Central memory CD8-positive, alpha-beta T cell (primary cell): ENCODE measurements at regions not wholly inside any gene's neighbourhood (a gene's known extent, or its start where the extent isn't known, plus 50 kb on each side); places are given as distances from the start of the nearest gene placed in this dataset.

Experiments
- ATAC-seq: fragments of 150-1000 bp; cut with Tn5 transposase; replicated peaks from 2 replicates; pipeline ENCODE4 v1.10.0; 2022; ENCODE audit warnings: mild to moderate bottlenecking, moderate FRiP score, moderate number of reproducible peaks; ENCODE audit not compliant: poor library complexity, severe bottlenecking; ENCODE audit errors: extremely low read depth
- DNase-seq, 2 donors: peaks; one replicate each; pipeline ENCODE4 v3.0.0; 2021; ENCODE audit warnings: low spot score in 2 of 2
- H3K27ac Mint-ChIP-seq: one replicate; pipeline ENCODE4 v1.8.0; 2022; ENCODE audit warnings: low read depth, mild to moderate bottlenecking, moderate library complexity, mixed read lengths
- H3K27me3 Mint-ChIP-seq: one replicate; pipeline ENCODE4 v1.8.0; 2022; ENCODE audit warnings: mixed read lengths
- H3K36me3 Mint-ChIP-seq: one replicate; pipeline ENCODE4 v1.8.0; 2022; ENCODE audit warnings: mild to moderate bottlenecking, moderate library complexity, mixed read lengths; ENCODE audit not compliant: insufficient read depth
- H3K4me1 Mint-ChIP-seq: one replicate; pipeline ENCODE4 v1.8.0; 2022; ENCODE audit warnings: mixed read lengths
- H3K4me3 Mint-ChIP-seq: one replicate; pipeline ENCODE4 v1.8.0; 2022; ENCODE audit warnings: mild to moderate bottlenecking, moderate library complexity, mixed read lengths
- H3K9me3 Mint-ChIP-seq: one replicate; pipeline ENCODE4 v1.8.0; 2022; ENCODE audit warnings: mixed read lengths

- Mint-ChIP-seq H3K4me3 (no peak overlapping the region), H3K4me1 (no peaks in the 10 kb centered on the region), H3K27ac (no peak overlapping the region), H3K27me3 (no peaks in the 10 kb centered on the region), H3K36me3 (no peaks in the 10 kb centered on the region), H3K9me3 (no peaks in the 10 kb centered on the region)
- ATAC-seq (no peak), DNase-seq (no peak)
Measured at GRCh38 chr6:109315341-109316110, 66.7 kb downstream of the CD164 start.

- Mint-ChIP-seq H3K9me3 (no peaks in the 10 kb centered on the region), H3K27me3 (no peaks in the 10 kb centered on the region), H3K27ac (no peak overlapping the region), H3K4me1 (no peaks in the 10 kb centered on the region), H3K36me3 (no peaks in the 10 kb centered on the region), H3K4me3 (no peak overlapping the region)
- DNase-seq, result no peak
- no peak for ATAC-seq
Measured at GRCh38 chr6:109314313-109314712, 68.0 kb downstream of the CD164 start.

GRCh38 chr6:109313139-109313538 is 69.1 kb downstream of the CD164 start:
- no peaks in the 10 kb centered on the region for H3K36me3 Mint-ChIP-seq
- H3K27me3 Mint-ChIP-seq, result no peaks in the 10 kb centered on the region
- H3K4me3 Mint-ChIP-seq, result no peak overlapping the region
- H3K4me1 Mint-ChIP-seq, result no peaks in the 10 kb centered on the region
- ATAC-seq, result no peak
- no peaks in the 10 kb centered on the region for H3K9me3 Mint-ChIP-seq
- no peak overlapping the region for H3K27ac Mint-ChIP-seq
- no peak for DNase-seq

DNA sequence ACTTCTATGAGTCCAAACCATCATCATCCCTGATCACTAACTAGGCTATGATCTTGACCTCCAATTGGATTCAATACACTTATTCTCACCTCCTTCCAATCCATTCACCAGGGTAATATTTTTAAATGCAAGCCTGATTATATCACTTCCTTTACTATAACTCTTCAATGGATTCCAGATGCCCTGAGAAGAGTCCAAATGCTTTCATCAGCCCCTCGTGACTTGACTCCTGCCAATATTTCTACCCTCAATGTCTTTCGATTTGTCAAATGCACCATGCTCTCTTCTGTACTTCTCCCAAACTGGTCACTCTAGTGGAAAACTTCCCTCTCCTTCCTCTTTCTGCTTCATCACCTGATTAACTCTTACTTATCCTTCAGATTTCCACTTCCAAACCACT is 70.8 kb downstream of the CD164 start:
- ATAC-seq (no peak), DNase-seq (no peak)
- no peaks in the 10 kb centered on the region for H3K4me1 Mint-ChIP-seq
- H3K36me3 Mint-ChIP-seq, result no peaks in the 10 kb centered on the region
- no peaks in the 10 kb centered on the region for H3K9me3 Mint-ChIP-seq
- no peak overlapping the region for H3K4me3 Mint-ChIP-seq
- no peaks in the 10 kb centered on the region for H3K27me3 Mint-ChIP-seq
- no peak overlapping the region for H3K27ac Mint-ChIP-seq

GRCh38 chr6:109309917-109310316 is 72.3 kb downstream of the CD164 start:
- H3K27ac Mint-ChIP-seq, result no peak overlapping the region
- H3K36me3 Mint-ChIP-seq, result no peaks in the 10 kb centered on the region
- no peak overlapping the region for H3K4me3 Mint-ChIP-seq
- ATAC-seq (no peak), DNase-seq (no peak)
- H3K9me3 Mint-ChIP-seq, result no peaks in the 10 kb centered on the region
- no peaks in the 10 kb centered on the region for H3K4me1 Mint-ChIP-seq
- H3K27me3 Mint-ChIP-seq, result no peaks in the 10 kb centered on the region

GRCh38 chr6:109308018-109308492 is 74.2 kb downstream of the CD164 start:
- no peak overlapping the region for H3K27ac Mint-ChIP-seq
- peaks cover 4% of the 10 kb centered on the region for H3K4me1 Mint-ChIP-seq
- no peak overlapping the region for H3K4me3 Mint-ChIP-seq
- H3K27me3 Mint-ChIP-seq, result no peaks in the 10 kb centered on the region
- no peaks in the 10 kb centered on the region for H3K9me3 Mint-ChIP-seq
- ATAC-seq, result no peak
- no peaks in the 10 kb centered on the region for H3K36me3 Mint-ChIP-seq
- no peak for DNase-seq

DNA sequence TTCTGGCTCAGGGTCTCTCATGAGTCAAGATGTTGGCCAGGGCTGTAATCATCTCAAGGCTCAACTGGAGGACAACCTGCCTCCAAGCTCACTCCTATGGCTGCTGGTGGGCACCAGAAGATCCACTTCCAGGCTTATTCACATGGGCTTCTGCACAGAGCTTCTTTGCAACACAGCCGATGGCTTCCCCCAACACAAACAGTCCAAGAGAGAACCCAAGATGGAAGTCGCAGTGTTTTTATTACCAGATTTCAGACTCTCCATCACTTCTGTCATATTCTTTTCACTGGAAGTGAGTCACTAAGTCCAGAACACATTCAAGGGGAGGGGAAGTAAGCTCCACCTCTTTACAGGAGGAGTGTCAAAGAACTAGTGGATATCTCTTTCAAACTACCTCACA is 75.5 kb downstream of the CD164 start:
- ATAC-seq (no peak), DNase-seq (no peak)
- no peaks in the 10 kb centered on the region for H3K9me3 Mint-ChIP-seq
- peaks cover 4% of the 10 kb centered on the region for H3K4me1 Mint-ChIP-seq
- H3K36me3 Mint-ChIP-seq, result no peaks in the 10 kb centered on the region
- H3K4me3 Mint-ChIP-seq, result no peak overlapping the region
- H3K27ac Mint-ChIP-seq, result no peak overlapping the region
- H3K27me3 Mint-ChIP-seq, result peaks cover 3% of the 10 kb centered on the region

DNA sequence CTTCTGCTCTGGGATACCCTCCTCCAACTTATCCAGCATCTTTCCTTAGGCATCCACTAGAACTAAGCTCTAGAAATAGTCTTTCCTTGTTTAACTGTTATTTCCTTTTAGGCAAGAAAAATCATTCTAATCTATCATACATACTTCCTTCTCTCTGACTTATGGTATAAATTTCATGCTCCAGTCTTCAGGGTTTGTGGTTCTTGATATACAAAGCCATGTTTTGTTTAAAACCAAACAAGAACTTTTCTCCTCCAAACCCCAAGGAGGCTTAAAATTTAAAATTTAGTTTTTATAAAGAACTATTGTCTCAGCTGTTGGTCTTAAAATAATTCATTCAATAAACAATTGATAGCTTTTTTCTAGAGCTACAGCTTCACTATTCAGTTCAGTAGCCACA is 77.2 kb downstream of the CD164 start:
- ATAC-seq (no peak), DNase-seq (no peak)
- Mint-ChIP-seq H3K27me3 (peaks cover 10% of the 10 kb centered on the region), H3K27ac (no peak overlapping the region), H3K36me3 (no peaks in the 10 kb centered on the region), H3K4me1 (peaks cover 4% of the 10 kb centered on the region), H3K4me3 (no peak overlapping the region), H3K9me3 (no peaks in the 10 kb centered on the region)

GRCh38 chr6:109304284-109305015 is 77.8 kb downstream of the CD164 start:
- H3K27me3 Mint-ChIP-seq, result peaks cover 10% of the 10 kb centered on the region
- no peak overlapping the region for H3K27ac Mint-ChIP-seq
- DNase-seq, result no peak
- no peaks in the 10 kb centered on the region for H3K9me3 Mint-ChIP-seq
- no peaks in the 10 kb centered on the region for H3K36me3 Mint-ChIP-seq
- peaks cover 4% of the 10 kb centered on the region for H3K4me1 Mint-ChIP-seq
- no peak overlapping the region for H3K4me3 Mint-ChIP-seq
- ATAC-seq, result no peak

DNA sequence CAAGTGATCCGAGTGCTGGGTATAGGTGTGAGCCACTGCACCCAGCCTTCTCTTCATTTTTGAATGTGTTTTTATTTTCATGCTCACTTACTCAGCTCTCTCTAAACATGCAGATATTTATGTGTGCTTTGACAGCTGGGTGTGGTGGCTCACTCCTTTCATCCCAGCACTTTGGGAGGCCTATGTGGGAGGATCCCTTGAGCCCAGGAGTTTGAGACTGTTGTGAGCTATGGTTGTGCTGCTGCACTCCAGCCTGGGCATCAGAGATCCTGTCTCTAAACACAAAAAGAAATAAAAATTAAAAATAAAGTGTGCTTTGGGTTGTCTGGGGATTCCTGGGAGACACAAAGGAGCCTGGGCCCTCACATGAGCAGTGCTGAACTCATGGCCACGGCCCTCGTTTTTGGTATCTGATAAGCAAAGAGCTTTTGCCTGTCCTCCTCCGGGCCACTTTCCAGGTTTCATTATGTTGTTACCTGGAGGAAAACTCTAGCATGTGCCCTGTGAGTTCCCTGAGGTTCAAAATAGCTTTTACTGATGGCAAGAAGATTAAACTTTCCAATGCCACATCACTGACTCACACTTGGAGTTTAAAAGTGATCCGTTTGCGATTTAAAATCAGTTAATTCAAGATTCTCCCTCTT is 78.5 kb downstream of the CD164 start:
- ATAC-seq (no peak), DNase-seq (no peak)
- Mint-ChIP-seq H3K4me3 (no peak overlapping the region), H3K36me3 (no peaks in the 10 kb centered on the region), H3K4me1 (peaks cover 4% of the 10 kb centered on the region), H3K27ac (no peak overlapping the region), H3K27me3 (peaks cover 10% of the 10 kb centered on the region), H3K9me3 (no peaks in the 10 kb centered on the region)

DNA sequence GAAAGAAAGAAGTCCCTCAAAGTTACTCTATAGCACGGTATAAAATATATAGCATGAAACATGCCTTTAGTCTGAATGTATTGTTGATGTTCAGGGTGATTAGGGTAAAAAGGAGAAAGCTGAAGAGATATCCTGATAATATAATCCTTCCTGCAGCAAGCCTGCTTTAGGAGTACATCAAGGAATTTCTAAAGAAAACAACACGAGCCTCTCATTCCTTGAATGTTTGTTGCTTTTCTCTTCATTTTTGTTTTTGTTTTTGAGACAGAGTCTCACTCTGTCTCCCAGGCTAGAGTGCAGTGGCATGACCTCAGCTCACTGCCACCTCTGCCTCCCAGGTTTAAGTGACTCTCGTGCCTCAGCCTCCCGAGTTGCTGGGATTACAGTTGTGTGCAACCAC is 79.1 kb downstream of the CD164 start:
- Mint-ChIP-seq H3K4me1 (peaks cover 4% of the 10 kb centered on the region), H3K27ac (no peak overlapping the region)
- ATAC-seq, result no peak

DNA sequence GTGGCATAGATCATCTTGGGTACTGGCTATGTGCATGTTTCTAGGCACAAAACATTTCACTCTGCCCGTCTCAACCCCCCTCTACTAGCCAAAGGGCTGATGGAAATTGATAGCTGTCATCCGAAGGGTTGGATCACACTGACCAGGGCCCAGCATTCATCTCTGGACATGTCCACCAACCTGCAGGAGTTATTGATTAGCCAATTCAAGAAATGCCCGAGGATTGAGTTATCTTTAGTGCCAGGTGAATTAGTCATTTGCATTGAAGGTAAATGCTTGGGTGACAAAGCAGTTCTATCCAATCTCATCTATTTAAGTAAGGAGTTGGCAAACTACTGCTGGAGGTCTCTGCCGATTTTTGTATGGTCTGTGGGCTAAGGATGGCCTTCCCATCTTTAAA is 80.1 kb downstream of the CD164 start:
- ATAC-seq, result no peak
- DNase-seq, result no peak
- no peak overlapping the region for H3K4me3 Mint-ChIP-seq
- H3K36me3 Mint-ChIP-seq, result no peaks in the 10 kb centered on the region
- H3K9me3 Mint-ChIP-seq, result no peaks in the 10 kb centered on the region
- peaks cover 4% of the 10 kb centered on the region for H3K4me1 Mint-ChIP-seq
- H3K27me3 Mint-ChIP-seq, result peaks cover 10% of the 10 kb centered on the region
- H3K27ac Mint-ChIP-seq, result no peak overlapping the region

More for the DNA sequence above, 79.1 kb downstream of the CD164 start:
- Mint-ChIP-seq H3K27me3 (peaks cover 10% of the 10 kb centered on the region), H3K4me3 (no peak overlapping the region), H3K9me3 (no peaks in the 10 kb centered on the region), H3K36me3 (no peaks in the 10 kb centered on the region)
- DNase-seq, result no peak

- no peak overlapping the region for H3K27ac Mint-ChIP-seq
- H3K4me1 Mint-ChIP-seq, result peaks cover 4% of the 10 kb centered on the region
Measured at GRCh38 chr6:109301418-109301817, 80.8 kb downstream of the CD164 start.

More at GRCh38 chr6:109301418-109301817, 80.8 kb downstream of the CD164 start:
- Mint-ChIP-seq H3K36me3 (no peaks in the 10 kb centered on the region), H3K27me3 (peaks cover 10% of the 10 kb centered on the region), H3K9me3 (no peaks in the 10 kb centered on the region), H3K4me3 (no peak overlapping the region)
- DNase-seq, result no peak
- ATAC-seq, result no peak
